ENCODE measurements at regions not wholly inside any gene's neighbourhood (a gene's known extent, or its start where the extent isn't known, plus 50 kb on each side); places are given as distances from the start of the nearest gene placed in this dataset.
"Not testable (repeated sequence)": the region's sequence is repeated elsewhere in the genome, so short reads cannot be mapped to it uniquely, and the experiment has no call there.

- Histone ChIP-seq H3K4me1 (peaks cover 0 to 7% of the 10 kb centered on the region in 2 donors), H3K9me3 (no peaks in the 10 kb centered on the region), H3K27ac (no peak overlapping the region), H3K27me3 (no peaks in the 10 kb centered on the region), H3K4me3 (no peak overlapping the region), H3K36me3 (no peaks in the 10 kb centered on the region)
- TF ChIP-seq CTCF (IDR thresholded peaks at IDR 0.05 in 4 of 5, conservative IDR thresholded peaks at IDR 0.05 in 1 of 5) (no peak), POLR2A (IDR thresholded peaks at IDR 0.05) (no peak)
- ATAC-seq: peak in 1 of 2 donors; percentile 39
- DNase-seq: no peak
- intact Hi-C loops (cut with DNase I; ENCODE audit: low total_unique reads) (no loop called here), in situ Hi-C loops (cut with MboI; ENCODE audit: low sequenced_read_pairs in 4 of 4) (no loop called here)
These were observed 65.6 kb upstream of the BLTP1 start for GRCh38 chr4:122086338-122087065.

GRCh38 chr4:122083989-122084388 lies 68.1 kb upstream of the BLTP1 start:
- Histone ChIP-seq H3K36me3 (no peaks in the 10 kb centered on the region), H3K27me3 (no peaks in the 10 kb centered on the region), H3K27ac (no peak overlapping the region), H3K4me3 (no peak overlapping the region), H3K9me3 (no peaks in the 10 kb centered on the region), H3K4me1 (peaks cover 0 to 7% of the 10 kb centered on the region in 2 donors)
- in situ Hi-C loops (cut with MboI; ENCODE audit: low sequenced_read_pairs in 4 of 4): no loop called here
- intact Hi-C loops (cut with DNase I; ENCODE audit: low total_unique reads): no loop called here
- TF ChIP-seq CTCF (IDR thresholded peaks at IDR 0.05 in 4 of 5, conservative IDR thresholded peaks at IDR 0.05 in 1 of 5) (no peak), POLR2A (IDR thresholded peaks at IDR 0.05) (no peak)
- ATAC-seq (no peak), DNase-seq (no peak)

GRCh38 chr4:122083351-122083750 lies 68.8 kb upstream of the BLTP1 start:
- intact Hi-C loops (cut with DNase I; ENCODE audit: low total_unique reads): no loop called here
- ATAC-seq (no peak), DNase-seq (no peak)
- in situ Hi-C loops (cut with MboI; ENCODE audit: low sequenced_read_pairs in 4 of 4): no loop called here
- H3K36me3 ChIP-seq: no peaks in the 10 kb centered on the region
- H3K4me3 ChIP-seq: no peak overlapping the region
- H3K4me1 ChIP-seq: peaks cover 0 to 7% of the 10 kb centered on the region in 2 donors
- no peak overlapping the region for H3K27ac ChIP-seq
- H3K27me3 ChIP-seq: no peaks in the 10 kb centered on the region
- TF ChIP-seq CTCF (IDR thresholded peaks at IDR 0.05 in 4 of 5, conservative IDR thresholded peaks at IDR 0.05 in 1 of 5): no peak
- TF ChIP-seq POLR2A (IDR thresholded peaks at IDR 0.05): no peak
- no peaks in the 10 kb centered on the region for H3K9me3 ChIP-seq

GRCh38 chr4:122082661-122083060 lies 69.5 kb upstream of the BLTP1 start:
- Histone ChIP-seq H3K27ac (no peak overlapping the region), H3K4me3 (no peak overlapping the region), H3K4me1 (peaks cover 0 to 7% of the 10 kb centered on the region in 2 donors), H3K9me3 (no peaks in the 10 kb centered on the region), H3K36me3 (no peaks in the 10 kb centered on the region), H3K27me3 (no peaks in the 10 kb centered on the region)
- in situ Hi-C loops (cut with MboI; ENCODE audit: low sequenced_read_pairs in 4 of 4) (no loop called here), intact Hi-C loops (cut with DNase I; ENCODE audit: low total_unique reads) (no loop called here)
- no peak for ATAC-seq
- no peak for DNase-seq
- TF ChIP-seq POLR2A (IDR thresholded peaks at IDR 0.05) (no peak), CTCF (IDR thresholded peaks at IDR 0.05 in 4 of 5, conservative IDR thresholded peaks at IDR 0.05 in 1 of 5) (no peak)

GRCh38 chr4:122077653-122078052 lies 74.5 kb upstream of the BLTP1 start:
- intact Hi-C loops (cut with DNase I; ENCODE audit: low total_unique reads); H3K27ac ChIP-seq; H3K4me1 ChIP-seq; H3K4me3 ChIP-seq; in situ Hi-C loops (cut with MboI; ENCODE audit: low sequenced_read_pairs in 4 of 4); H3K27me3 ChIP-seq; DNase-seq; H3K9me3 ChIP-seq; H3K36me3 ChIP-seq: not testable (repeated sequence)
- peak; percentile 96 to 99 for ATAC-seq

- H3K27me3 ChIP-seq; in situ Hi-C loops (cut with MboI; ENCODE audit: low sequenced_read_pairs in 4 of 4); H3K27ac ChIP-seq; H3K4me3 ChIP-seq; DNase-seq; ATAC-seq; H3K4me1 ChIP-seq; H3K9me3 ChIP-seq; H3K36me3 ChIP-seq; intact Hi-C loops (cut with DNase I; ENCODE audit: low total_unique reads): not testable (repeated sequence)
These were observed 75.3 kb upstream of the BLTP1 start for GRCh38 chr4:122076835-122077234.

All from gastrocnemius medialis (tissue), 4 donors.